RWPE1 (cell line): ENCODE measurements at regions not wholly inside any gene's neighbourhood (a gene's known extent, or its start where the extent isn't known, plus 50 kb on each side); places are given as distances from the start of the nearest gene placed in this dataset.

ENCODE experiments used
- CTCF ChIA-PET: fragments of 350-600 bp; sonication (Branson Sonifier 250); formaldehyde crosslinking; extraction: SDS; loops from one replicate; lab custom pipeline; 2021; lab: Yijun Ruan, JAX
- POLR2A ChIA-PET: fragments of 400-600 bp; formaldehyde crosslinking; extraction: SDS; loops from one replicate; lab custom pipeline; 2020; ENCODE audit warnings: antibody characterized with exemption; ENCODE audit not compliant: low non-redundant PET; lab: Yijun Ruan, JAX
- DNase-seq: peaks from one replicate; pipeline ENCODE4 v3.0.0; 2012; ENCODE audit warnings: low spot score
- H3K27ac ChIP-seq: fragments of 450-650 bp; 2 replicates; pipeline ENCODE4 v1.5.1; 2017
- CTCF ChIP-seq: fragments of 450-650 bp; conservative IDR thresholded peaks from 2 replicates; pipeline ENCODE4 v1.5.1; 2017; ENCODE audit warnings: low read depth, mild to moderate bottlenecking

GRCh38 chr12:27875677-27876076 lies 95.6 kb upstream of the MANSC4 start:
- no peak for DNase-seq
- no peak overlapping the region for H3K27ac ChIP-seq
- POLR2A ChIA-PET = no interaction called here
- no peak for TF ChIP-seq CTCF
- CTCF ChIA-PET = no interaction called here

- ChIA-PET POLR2A (no interaction called here), CTCF (interaction anchor here (0.9 kb wide), 1 partner anchor 380 kb away, joined by 3 read pairs; no protein-coding TSS in a partner anchor)
These were observed 93.0 kb upstream of the MANSC4 start for GRCh38 chr12:27873010-27873409.

GRCh38 chr12:27871946-27872345 lies 91.9 kb upstream of the MANSC4 start:
- POLR2A ChIA-PET = no interaction called here
- TF ChIP-seq CTCF = no peak
- CTCF ChIA-PET = interaction anchor here (0.9 kb wide), 1 partner anchor 381 kb away, joined by 3 read pairs; no protein-coding TSS in a partner anchor
- DNase-seq = no peak
- no peak overlapping the region for H3K27ac ChIP-seq

More at GRCh38 chr12:27873010-27873409, 93.0 kb upstream of the MANSC4 start:
- TF ChIP-seq CTCF = no peak
- H3K27ac ChIP-seq = no peak overlapping the region
- DNase-seq = no peak

- H3K27ac ChIP-seq = no peak overlapping the region
- no peak for TF ChIP-seq CTCF
- no peak for DNase-seq
- ChIA-PET CTCF (no interaction called here), POLR2A (no interaction called here)
These were observed 90.9 kb upstream of the MANSC4 start for GRCh38 chr12:27870939-27871338.

GRCh38 chr12:27869567-27869966 lies 89.5 kb upstream of the MANSC4 start:
- no peak overlapping the region for H3K27ac ChIP-seq
- no peak for TF ChIP-seq CTCF
- DNase-seq = no peak
- POLR2A ChIA-PET = no interaction called here
- CTCF ChIA-PET = no interaction called here

GRCh38 chr12:27868139-27868538 lies 88.1 kb upstream of the MANSC4 start:
- POLR2A ChIA-PET = no interaction called here
- CTCF ChIA-PET = no interaction called here
- DNase-seq = no peak
- H3K27ac ChIP-seq = no peak overlapping the region
- no peak for TF ChIP-seq CTCF
